ENCODE measurements at regions not wholly inside any gene's neighbourhood (a gene's known extent, or its start where the extent isn't known, plus 50 kb on each side); places are given as distances from the start of the nearest gene placed in this dataset.

DNA sequence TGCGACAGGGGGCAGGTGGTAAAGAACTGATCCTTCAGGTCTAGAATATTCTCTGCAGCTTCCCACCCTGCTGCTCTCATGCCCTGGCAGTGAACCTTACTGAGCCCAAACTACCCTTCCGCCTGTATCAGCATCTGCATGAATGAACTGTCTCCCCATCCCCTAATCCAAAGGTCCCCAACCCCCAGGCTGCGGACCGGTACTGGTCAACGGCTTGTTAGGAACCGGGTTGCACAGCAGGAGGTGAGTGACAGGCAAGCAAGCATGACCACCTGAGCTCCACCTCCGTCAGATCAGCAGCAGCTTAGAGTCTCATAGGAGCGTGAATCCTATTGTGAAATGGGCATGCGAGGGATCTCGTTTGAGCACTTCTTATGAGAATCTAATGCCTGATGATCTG, 58.2 kb upstream of the LMO1 start:
- no peak for DNase-seq

DNA sequence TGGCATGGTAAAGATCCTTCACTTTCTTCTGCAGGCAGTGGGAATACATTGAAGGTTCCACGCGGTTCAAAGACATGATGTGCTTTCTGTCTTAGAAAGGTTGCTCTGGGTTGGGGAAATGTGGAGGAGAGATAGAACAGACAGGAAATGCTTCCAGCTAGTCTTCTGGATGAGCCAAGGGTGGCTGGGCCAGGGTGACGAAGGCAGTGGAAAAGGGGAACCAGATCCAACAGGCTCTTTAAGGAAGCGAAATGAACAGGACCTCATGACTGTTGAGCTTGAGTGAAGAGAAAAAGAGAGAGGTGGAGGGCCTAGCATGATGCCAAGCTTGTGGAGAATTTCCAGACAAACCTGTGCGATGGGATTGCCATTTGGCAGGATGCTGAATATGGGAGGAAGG, 56.4 kb upstream of the LMO1 start:
- DNase-seq = no peak

DNA sequence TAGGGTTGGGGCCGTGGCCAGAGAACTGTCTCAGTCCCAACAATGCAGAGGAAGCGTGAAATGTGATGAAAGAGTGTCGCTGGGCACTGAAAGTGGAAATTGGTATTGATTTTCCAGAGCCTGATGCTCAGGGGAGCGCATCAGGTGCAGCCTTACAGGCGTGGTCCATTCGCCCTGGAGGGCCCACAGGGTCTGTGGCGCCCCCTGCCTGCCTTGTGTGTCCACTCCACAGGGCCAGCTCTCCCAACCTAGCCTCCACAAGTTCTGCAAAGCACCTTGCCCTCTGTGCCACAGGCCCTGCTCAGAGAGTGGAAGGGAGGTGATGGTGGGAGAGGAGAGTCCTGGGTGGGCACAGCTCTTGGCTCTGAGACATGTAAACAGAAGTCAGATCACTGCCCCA, 54.9 kb upstream of the LMO1 start:
- no peak for DNase-seq

DNA sequence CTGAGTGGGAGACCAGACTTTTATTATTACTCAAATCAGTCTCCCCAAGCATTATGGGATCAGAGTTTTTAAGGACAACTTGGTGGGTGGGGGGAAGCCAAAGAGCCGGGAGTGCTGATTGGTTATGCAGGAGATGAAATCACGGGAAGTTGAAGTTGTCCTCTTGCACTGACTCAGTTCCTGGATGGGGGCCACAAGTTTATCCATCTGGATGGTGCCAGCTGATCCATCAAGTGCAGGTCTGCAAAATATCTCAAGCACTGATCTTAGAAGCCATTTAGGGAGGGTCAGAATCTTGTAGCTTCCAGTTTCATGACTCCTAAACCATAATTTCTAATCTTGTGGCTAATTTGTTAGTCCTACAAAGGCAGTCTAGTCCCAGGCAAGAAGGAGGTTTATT, 53.5 kb upstream of the LMO1 start:
- DNase-seq = no peak

DNA sequence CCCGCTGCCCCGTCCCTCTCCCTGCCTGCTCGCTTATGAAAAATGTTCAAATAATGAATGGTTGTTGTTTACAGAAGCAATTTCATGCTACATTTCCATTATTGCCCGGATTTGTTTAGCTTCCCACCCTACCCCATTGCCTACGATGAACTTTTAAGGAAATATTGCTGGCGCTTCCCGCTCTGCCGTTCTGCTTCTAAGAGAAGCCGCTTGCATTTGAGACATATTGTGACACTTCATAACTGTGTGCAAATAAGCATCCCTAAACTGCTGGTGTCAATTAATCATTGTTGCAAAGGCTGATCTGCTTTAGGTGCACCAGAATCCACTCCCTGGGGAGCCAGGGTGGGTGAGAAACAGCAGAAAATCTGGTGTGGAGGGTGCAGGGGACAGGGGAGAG, 52.3 kb upstream of the LMO1 start:
- no peak for DNase-seq

DNA sequence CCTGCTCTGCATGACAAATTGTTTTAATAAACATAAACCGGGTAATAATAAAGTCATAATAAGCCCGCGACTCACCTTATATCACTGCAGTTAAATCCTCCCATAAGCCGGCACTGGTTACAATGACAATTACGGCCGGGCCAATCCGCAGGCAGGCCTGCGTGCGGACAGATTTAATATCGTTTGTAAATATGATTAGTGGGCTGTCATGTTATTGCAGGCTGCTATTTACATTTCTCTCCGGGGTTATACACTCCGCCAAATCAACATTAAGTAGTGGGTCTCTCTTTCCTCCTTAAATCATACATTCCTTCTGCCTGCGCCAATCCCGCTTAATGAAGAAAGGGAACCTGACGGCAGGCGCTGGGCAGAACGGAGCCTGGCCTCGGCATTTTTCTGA, 51.8 kb upstream of the LMO1 start:
- no peak for DNase-seq

DNA sequence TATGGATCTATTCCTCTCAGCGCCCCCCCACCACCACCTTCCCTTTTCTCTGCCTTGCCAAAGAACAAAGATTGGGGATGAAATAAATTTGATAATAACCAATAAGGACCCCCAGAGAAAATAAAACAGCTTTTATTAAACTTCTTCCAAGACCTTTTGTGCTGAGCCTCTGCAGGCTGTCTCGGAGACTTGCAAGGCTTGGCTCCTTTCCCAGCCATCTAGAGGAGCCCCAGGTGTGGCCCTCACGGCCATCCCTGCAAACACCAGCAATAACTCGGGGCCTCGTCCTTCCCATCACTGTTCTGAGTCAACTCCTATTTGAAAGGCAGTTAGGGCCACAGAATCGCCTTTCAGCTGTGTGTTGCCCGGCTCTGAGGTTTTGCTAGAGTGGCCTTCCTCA, 51.2 kb upstream of the LMO1 start:
- no peak for DNase-seq

DNA sequence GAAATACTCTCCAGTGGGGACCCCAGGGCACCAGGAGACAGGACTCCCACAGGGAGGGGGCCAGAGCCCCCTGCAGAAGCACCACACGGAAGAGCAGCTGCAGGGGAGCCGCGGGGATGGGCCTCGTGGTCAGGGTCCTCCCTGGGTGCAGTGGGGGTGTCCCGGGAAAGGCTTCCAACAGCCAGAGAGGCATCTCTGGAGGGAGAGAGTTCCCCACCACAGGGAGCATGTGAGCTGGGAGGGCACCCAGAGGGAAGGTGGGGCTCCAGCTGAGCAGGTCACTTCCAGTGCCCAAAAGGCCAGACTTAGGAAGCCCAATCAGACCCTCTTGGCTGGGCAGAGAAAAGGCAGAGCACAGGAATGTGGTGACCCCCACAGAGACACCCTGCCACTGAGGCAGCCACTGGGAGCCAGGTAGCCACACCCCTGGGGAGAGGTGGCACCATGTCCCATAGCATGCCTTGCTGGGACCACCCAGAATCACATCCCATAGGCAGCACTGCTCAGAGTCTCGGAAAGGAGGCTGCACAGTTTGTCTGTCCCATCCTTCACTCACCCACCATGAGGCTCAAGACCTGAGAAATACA, 49.9 kb upstream of the LMO1 start:
- DNase-seq = no peak
